GM12874 (cell line): ENCODE measurements at regions not wholly inside any gene's neighbourhood (a gene's known extent, or its start where the extent isn't known, plus 50 kb on each side); places are given as distances from the start of the nearest gene placed in this dataset.

ENCODE experiments used
- CTCF ChIP-seq: IDR thresholded peaks from 2 replicates; pipeline ENCODE4 v1.5.1; 2011; ENCODE audit warnings: low read depth, mild to moderate bottlenecking, control low read depth, low read length, moderate library complexity; ENCODE audit not compliant: insufficient read depth

- no peak for TF ChIP-seq CTCF
Observed at GRCh38 chr5:74028406-74028805, 402.4 kb downstream of the ARHGEF28 start.

- no peak for TF ChIP-seq CTCF
Observed at GRCh38 chr5:74027732-74028338, 401.8 kb downstream of the ARHGEF28 start.

DNA sequence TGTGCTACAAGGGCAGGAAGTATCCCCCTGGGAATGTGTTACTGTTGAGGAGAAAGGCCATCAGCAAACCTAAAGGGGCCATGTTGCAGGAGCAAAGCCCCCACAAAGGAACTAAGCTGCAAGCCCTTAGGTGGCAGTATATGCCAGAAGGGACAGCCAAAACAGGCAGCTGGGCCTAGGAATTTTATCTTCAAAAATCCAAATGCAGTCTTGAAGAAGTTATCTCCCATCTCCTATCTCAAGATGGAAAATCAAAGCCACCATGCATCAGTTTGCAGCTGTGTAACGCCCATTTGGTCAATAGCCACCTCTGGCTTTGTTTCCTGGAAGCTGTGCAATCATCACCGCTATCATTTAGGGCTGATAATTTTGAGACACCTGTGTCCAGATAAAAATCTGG is 400.3 kb downstream of the ARHGEF28 start:
- no peak for TF ChIP-seq CTCF

DNA sequence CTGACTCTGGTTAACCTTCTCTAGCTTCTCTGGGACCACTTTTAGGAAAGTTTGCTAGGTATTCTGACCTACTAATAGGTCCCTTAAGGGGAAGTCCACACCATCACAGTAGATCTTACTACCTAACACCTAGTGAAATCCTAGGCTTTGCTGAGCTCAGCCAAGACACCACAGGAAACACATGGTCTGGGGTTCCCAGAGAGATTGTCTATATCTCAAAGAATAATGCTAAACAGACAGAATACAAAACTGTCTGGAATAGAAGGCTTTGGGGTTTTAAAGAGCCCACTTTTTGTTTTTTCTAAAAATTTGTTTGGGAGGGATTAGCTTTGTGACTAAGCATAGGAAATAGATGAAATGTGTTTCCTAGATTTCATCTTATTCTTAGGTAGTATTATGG is 395.1 kb downstream of the ARHGEF28 start:
- no peak for TF ChIP-seq CTCF

DNA sequence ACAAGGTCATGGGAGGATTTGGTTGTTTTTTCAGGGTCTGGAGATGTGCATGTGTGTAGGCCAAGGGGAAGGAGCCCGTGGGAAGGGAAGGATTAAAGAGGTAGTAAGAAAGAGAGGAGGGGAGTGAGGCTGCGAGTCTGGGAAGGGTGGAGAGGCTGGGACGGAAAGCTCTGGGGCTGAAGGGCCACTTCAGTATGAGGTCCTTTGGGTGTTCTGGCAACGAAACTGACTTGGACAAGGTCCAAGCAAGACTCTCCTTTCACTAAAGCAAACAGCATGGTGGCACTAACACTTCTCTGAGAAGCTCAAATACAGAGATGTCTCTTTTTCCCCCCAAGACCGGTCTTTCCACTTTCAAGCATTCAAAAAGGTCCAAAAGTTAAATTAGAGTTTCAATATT is 394.5 kb downstream of the ARHGEF28 start:
- TF ChIP-seq CTCF, result no peak

GRCh38 chr5:74019923-74020322 is 393.9 kb downstream of the ARHGEF28 start:
- no peak for TF ChIP-seq CTCF

DNA sequence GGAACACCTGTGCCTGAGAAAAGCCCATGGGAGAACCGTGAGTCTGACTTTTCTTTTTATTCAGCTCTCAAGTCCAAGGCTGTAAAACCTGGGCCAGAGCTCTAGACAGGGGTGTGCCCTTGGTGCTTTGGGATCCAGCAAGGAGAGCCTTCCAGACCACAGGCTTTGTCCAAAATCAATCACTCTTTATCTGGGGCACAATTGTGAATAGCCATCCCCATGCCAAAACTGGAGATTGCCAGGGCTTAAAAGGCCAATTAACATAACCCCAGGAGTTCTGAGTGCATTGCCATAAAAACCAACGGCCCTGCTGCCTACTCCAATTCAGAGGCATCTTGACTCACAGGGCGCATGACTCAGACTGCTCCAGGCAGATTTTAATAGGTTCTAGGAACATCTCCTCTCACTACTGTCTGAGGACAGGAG is 391.8 kb downstream of the ARHGEF28 start:
- TF ChIP-seq CTCF, result no peak

- no peak for TF ChIP-seq CTCF
Observed at GRCh38 chr5:74017112-74017511, 391.1 kb downstream of the ARHGEF28 start.
